Bronchial epithelial cell (primary cell): ENCODE measurements at regions not wholly inside any gene's neighbourhood (a gene's known extent, or its start where the extent isn't known, plus 50 kb on each side); places are given as distances from the start of the nearest gene placed in this dataset.

Experiments used
- DNase-seq: peaks from one replicate; pipeline ENCODE4 v3.0.0-alpha.2; 2010; ENCODE audit warnings: low read depth
- FAIRE-seq: peaks from 2 replicates; lab custom pipeline; 2011; peaks lifted over from hg19 to GRCh38; lab: Jason Lieb, UNC
- H3K27me3 ChIP-seq: 2 replicates; pipeline ENCODE4 v1.5.1; 2011; ENCODE audit warnings: low read length; ENCODE audit not compliant: control insufficient read depth, insufficient read depth
- H3K36me3 ChIP-seq: 2 replicates; pipeline ENCODE4 v1.5.1; 2011; ENCODE audit warnings: low read length; ENCODE audit not compliant: control insufficient read depth, insufficient read depth
- H3K4me3 ChIP-seq: 2 replicates; pipeline ENCODE4 v1.5.1; 2011; ENCODE audit warnings: mild to moderate bottlenecking, low read depth, low read length, control low read depth
- TF ChIP-seq, protein P1 (sequence below): IDR thresholded peaks from 2 replicates; pipeline ENCODE4 v1.5.1; 2011; ENCODE audit warnings: mild to moderate bottlenecking, moderate library complexity, low read length, control low read depth, inconsistent platforms; ENCODE audit not compliant: insufficient read depth, severe bottlenecking

DNA sequence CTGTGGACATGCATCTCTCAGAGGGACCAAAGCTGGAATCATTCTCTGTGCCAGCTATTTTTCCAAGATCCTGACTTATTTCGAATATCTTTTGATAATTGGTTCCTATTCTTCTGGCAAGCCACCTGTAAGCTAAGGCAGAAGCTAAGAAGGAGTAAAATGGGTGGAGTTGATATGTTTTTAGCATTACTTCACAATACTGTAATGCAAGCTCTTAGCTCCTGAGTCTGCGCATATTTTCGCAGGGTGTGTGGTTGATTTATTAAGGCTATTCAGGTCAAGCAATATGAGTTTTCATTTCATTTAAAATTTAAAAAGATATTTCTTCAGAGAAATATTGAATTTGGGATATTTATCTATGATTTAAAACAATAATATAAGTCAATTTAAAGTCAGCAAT is 158.5 kb upstream of the ADAMTS16 start:
- no peaks in the 10 kb centered on the region for H3K27me3 ChIP-seq
- TF ChIP-seq, protein P1, sequence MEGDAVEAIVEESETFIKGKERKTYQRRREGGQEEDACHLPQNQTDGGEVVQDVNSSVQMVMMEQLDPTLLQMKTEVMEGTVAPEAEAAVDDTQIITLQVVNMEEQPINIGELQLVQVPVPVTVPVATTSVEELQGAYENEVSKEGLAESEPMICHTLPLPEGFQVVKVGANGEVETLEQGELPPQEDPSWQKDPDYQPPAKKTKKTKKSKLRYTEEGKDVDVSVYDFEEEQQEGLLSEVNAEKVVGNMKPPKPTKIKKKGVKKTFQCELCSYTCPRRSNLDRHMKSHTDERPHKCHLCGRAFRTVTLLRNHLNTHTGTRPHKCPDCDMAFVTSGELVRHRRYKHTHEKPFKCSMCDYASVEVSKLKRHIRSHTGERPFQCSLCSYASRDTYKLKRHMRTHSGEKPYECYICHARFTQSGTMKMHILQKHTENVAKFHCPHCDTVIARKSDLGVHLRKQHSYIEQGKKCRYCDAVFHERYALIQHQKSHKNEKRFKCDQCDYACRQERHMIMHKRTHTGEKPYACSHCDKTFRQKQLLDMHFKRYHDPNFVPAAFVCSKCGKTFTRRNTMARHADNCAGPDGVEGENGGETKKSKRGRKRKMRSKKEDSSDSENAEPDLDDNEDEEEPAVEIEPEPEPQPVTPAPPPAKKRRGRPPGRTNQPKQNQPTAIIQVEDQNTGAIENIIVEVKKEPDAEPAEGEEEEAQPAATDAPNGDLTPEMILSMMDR: no peak
- FAIRE-seq (no peak), DNase-seq (no peak)
- H3K4me3 ChIP-seq: no peak overlapping the region
- no peaks in the 10 kb centered on the region for H3K36me3 ChIP-seq

DNA sequence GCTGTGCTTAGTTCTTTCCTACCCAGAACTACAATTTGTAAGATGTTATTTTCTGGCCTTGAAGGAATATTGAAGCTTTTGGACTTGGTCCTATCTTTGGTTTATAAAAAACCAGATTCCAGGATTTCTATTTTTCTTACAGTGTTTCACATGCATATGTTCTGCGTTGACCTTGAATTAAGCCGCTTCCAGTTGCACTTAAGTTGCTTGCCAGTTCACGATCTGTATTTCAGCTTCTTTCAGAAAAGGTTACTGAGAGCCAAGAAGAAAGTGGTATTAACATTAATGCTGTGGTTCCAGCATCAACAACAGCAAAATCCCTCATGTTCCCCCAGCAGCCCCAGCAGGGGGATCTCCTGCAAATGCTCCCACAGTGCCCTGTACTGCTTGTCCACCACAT is 156.4 kb upstream of the ADAMTS16 start:
- TF ChIP-seq, protein P1: no peak
- Histone ChIP-seq H3K4me3 (no peak overlapping the region), H3K27me3 (no peaks in the 10 kb centered on the region), H3K36me3 (no peaks in the 10 kb centered on the region)
- DNase-seq: no peak
- no peak for FAIRE-seq

DNA sequence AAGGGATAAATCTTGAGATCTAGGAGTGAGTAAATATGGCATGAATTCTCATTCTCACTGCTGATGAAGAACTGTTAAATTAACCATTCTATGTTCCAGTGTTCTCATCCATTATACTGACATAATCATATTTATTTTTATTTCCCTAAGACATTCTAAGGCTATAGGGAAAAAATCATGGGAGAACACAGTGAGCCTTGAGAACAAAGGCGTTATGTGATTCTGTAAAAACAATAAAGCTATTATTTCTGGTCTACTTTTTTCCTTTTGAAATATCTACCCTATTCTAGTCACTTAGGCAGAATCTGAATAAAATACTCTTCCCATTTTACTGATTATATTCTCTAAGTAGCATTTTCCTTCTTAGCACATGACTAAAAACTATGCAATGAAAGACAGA is 155.7 kb upstream of the ADAMTS16 start:
- Histone ChIP-seq H3K36me3 (no peaks in the 10 kb centered on the region), H3K27me3 (no peaks in the 10 kb centered on the region), H3K4me3 (no peak overlapping the region)
- DNase-seq (no peak), FAIRE-seq (no peak)
- TF ChIP-seq, protein P1: no peak

- TF ChIP-seq, protein P1: no peak
- FAIRE-seq: no peak
- Histone ChIP-seq H3K27me3 (no peaks in the 10 kb centered on the region), H3K36me3 (no peaks in the 10 kb centered on the region), H3K4me3 (no peak overlapping the region)
- no peak for DNase-seq
These were observed 152.7 kb upstream of the ADAMTS16 start for GRCh38 chr5:4987431-4987830.

DNA sequence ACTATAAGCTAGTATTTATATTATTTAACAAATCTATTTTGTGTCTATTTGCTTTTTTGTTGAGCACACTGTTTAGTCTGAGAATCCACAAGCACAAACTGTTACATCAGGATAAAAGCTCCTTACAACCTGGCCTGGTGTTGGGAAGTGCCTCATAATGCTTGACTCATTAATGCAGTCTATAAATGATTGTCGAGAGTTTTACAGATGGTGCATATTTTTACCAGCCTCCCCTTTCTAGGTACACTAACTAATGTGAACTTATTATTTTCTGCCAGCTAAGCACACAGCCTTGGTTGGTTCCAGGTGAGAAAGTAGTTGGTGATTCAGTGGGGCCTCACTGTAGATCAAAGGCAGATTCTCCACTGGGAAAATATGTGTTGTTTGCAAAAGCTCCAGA is 151.0 kb upstream of the ADAMTS16 start:
- TF ChIP-seq, protein P1: no peak
- no peak for DNase-seq
- no peaks in the 10 kb centered on the region for H3K36me3 ChIP-seq
- no peak overlapping the region for H3K4me3 ChIP-seq
- H3K27me3 ChIP-seq: no peaks in the 10 kb centered on the region
- FAIRE-seq: no peak

- FAIRE-seq: no peak
These were observed 150.1 kb upstream of the ADAMTS16 start for GRCh38 chr5:4990017-4990416.

More at GRCh38 chr5:4990017-4990416, 150.1 kb upstream of the ADAMTS16 start:
- Histone ChIP-seq H3K27me3 (no peaks in the 10 kb centered on the region), H3K36me3 (no peaks in the 10 kb centered on the region), H3K4me3 (no peak overlapping the region)
- DNase-seq: no peak
- TF ChIP-seq, protein P1: no peak
